Activated CD4-positive, alpha-beta T cell treated with anti-CD3 and anti-CD28 coated beads for 36 hours (primary cell): ENCODE measurements at regions not wholly inside any gene's neighbourhood (a gene's known extent, or its start where the extent isn't known, plus 50 kb on each side); places are given as distances from the start of the nearest gene placed in this dataset.

Experiments
- ATAC-seq: fragments of 200-7000 bp; cut with Tn5 transposase; one replicate; pipeline ENCODE4 v1.10.0; 2021; ENCODE audit warnings: mild to moderate bottlenecking, moderate library complexity
- CTCF ChIA-PET: fragments of 350-600 bp; sonication (Branson Sonifier 250); formaldehyde crosslinking; loops from one replicate; lab custom pipeline; 2021; ENCODE audit warnings: antibody characterized with exemption; lab: Charles Lee
- POLR2A ChIA-PET: fragments of 350-600 bp; sonication (Branson Sonifier 250); formaldehyde crosslinking; loops from one replicate; lab custom pipeline; 2021; ENCODE audit warnings: antibody characterized with exemption, inconsistent platforms; lab: Charles Lee
- DNase-seq: peaks from one replicate; pipeline ENCODE4 v3.0.0-alpha.2; 2020
- H3K27ac Mint-ChIP-seq: one replicate; pipeline ENCODE4 v1.8.0; 2021; ENCODE audit warnings: mixed read lengths
- H3K27me3 Mint-ChIP-seq: one replicate; pipeline ENCODE4 v1.8.0; 2021; ENCODE audit warnings: mixed read lengths
- H3K36me3 Mint-ChIP-seq: one replicate; pipeline ENCODE4 v1.8.0; 2021; ENCODE audit warnings: low read depth, mixed read lengths
- H3K4me1 Mint-ChIP-seq: one replicate; pipeline ENCODE4 v1.8.0; 2021; ENCODE audit warnings: mixed read lengths
- H3K4me3 Mint-ChIP-seq: one replicate; pipeline ENCODE4 v1.8.0; 2021; ENCODE audit warnings: mild to moderate bottlenecking, moderate library complexity, mixed read lengths
- H3K9me3 Mint-ChIP-seq: one replicate; pipeline ENCODE4 v1.8.0; 2021; ENCODE audit warnings: low read depth, mixed read lengths
- intact Hi-C, 2 experiments: fragments of 100-400 bp; cut with DNase I in 1 of 2; cut with micrococcal nuclease in 1 of 2; formaldehyde crosslinking; loops; one replicate each; pipeline versions ENCODE4 v1.14.2 to v1.15.1; 2022 to 2024; cut with DNase I, micrococcal nuclease

- Mint-ChIP-seq H3K36me3 (no peaks in the 10 kb centered on the region), H3K27ac (no peak overlapping the region), H3K4me1 (peaks cover 5% of the 10 kb centered on the region), H3K4me3 (no peak overlapping the region), H3K9me3 (no peaks in the 10 kb centered on the region), H3K27me3 (peaks cover 2% of the 10 kb centered on the region)
- POLR2A ChIA-PET = no interaction called here
- intact Hi-C loops = no loop called here
- ATAC-seq = no peak
- no peak for DNase-seq
- CTCF ChIA-PET = no interaction called here
Measured at GRCh38 chr4:159428293-159428692, 325.4 kb downstream of the RAPGEF2 start.

GRCh38 chr4:159428975-159429692 lies 326.3 kb downstream of the RAPGEF2 start:
- H3K36me3 Mint-ChIP-seq = no peaks in the 10 kb centered on the region
- DNase-seq (no peak), ATAC-seq (peak; percentile 26)
- H3K4me1 Mint-ChIP-seq = peaks cover 5% of the 10 kb centered on the region
- CTCF ChIA-PET = no interaction called here
- H3K9me3 Mint-ChIP-seq = no peaks in the 10 kb centered on the region
- H3K27ac Mint-ChIP-seq = no peak overlapping the region
- intact Hi-C loops = no loop called here
- peaks cover 2% of the 10 kb centered on the region for H3K27me3 Mint-ChIP-seq
- no peak overlapping the region for H3K4me3 Mint-ChIP-seq
- POLR2A ChIA-PET = no interaction called here

- no peak for DNase-seq
- Mint-ChIP-seq H3K27me3 (peaks cover 4% of the 10 kb centered on the region), H3K9me3 (no peaks in the 10 kb centered on the region), H3K4me1 (peaks cover 5% of the 10 kb centered on the region), H3K27ac (no peak overlapping the region), H3K4me3 (no peak overlapping the region), H3K36me3 (no peaks in the 10 kb centered on the region)
- intact Hi-C loops = no loop called here
- ATAC-seq = peak; percentile 36
- ChIA-PET CTCF (no interaction called here), POLR2A (no interaction called here)
Measured at GRCh38 chr4:159429693-159430035, 326.8 kb downstream of the RAPGEF2 start.

GRCh38 chr4:159430896-159431295 lies 328.0 kb downstream of the RAPGEF2 start:
- Mint-ChIP-seq H3K4me3 (no peak overlapping the region), H3K4me1 (peaks cover 11% of the 10 kb centered on the region), H3K9me3 (no peaks in the 10 kb centered on the region), H3K27me3 (peaks cover 6% of the 10 kb centered on the region), H3K27ac (no peak overlapping the region), H3K36me3 (no peaks in the 10 kb centered on the region)
- intact Hi-C loops = no loop called here
- POLR2A ChIA-PET = no interaction called here
- no peak for DNase-seq
- ATAC-seq = no peak
- CTCF ChIA-PET = no interaction called here

GRCh38 chr4:159432436-159432835 lies 329.6 kb downstream of the RAPGEF2 start:
- POLR2A ChIA-PET = no interaction called here
- peaks cover 6% of the 10 kb centered on the region for H3K27me3 Mint-ChIP-seq
- H3K9me3 Mint-ChIP-seq = no peaks in the 10 kb centered on the region
- H3K36me3 Mint-ChIP-seq = no peaks in the 10 kb centered on the region
- peaks cover 13% of the 10 kb centered on the region for H3K4me1 Mint-ChIP-seq
- ATAC-seq (no peak), DNase-seq (no peak)
- no peak overlapping the region for H3K4me3 Mint-ChIP-seq
- no peak overlapping the region for H3K27ac Mint-ChIP-seq
- CTCF ChIA-PET = no interaction called here
- intact Hi-C loops = no loop called here

GRCh38 chr4:159433337-159433736 lies 330.5 kb downstream of the RAPGEF2 start:
- DNase-seq (no peak), ATAC-seq (no peak)
- H3K27ac Mint-ChIP-seq = no peak overlapping the region
- no peaks in the 10 kb centered on the region for H3K9me3 Mint-ChIP-seq
- ChIA-PET CTCF (no interaction called here), POLR2A (no interaction called here)
- no peak overlapping the region for H3K4me3 Mint-ChIP-seq
- peaks cover 13% of the 10 kb centered on the region for H3K4me1 Mint-ChIP-seq
- intact Hi-C loops = no loop called here
- H3K27me3 Mint-ChIP-seq = peaks cover 8% of the 10 kb centered on the region
- no peaks in the 10 kb centered on the region for H3K36me3 Mint-ChIP-seq

- no peak for ATAC-seq
- ChIA-PET CTCF (no interaction called here), POLR2A (no interaction called here)
- Mint-ChIP-seq H3K4me3 (no peak overlapping the region), H3K9me3 (no peaks in the 10 kb centered on the region), H3K36me3 (no peaks in the 10 kb centered on the region), H3K4me1 (peaks cover 11% of the 10 kb centered on the region), H3K27ac (no peak overlapping the region), H3K27me3 (peaks cover 10% of the 10 kb centered on the region)
- no peak for DNase-seq
- intact Hi-C loops = no loop called here
Measured at GRCh38 chr4:159434114-159434870, 331.4 kb downstream of the RAPGEF2 start.

GRCh38 chr4:159434871-159435241 lies 332.0 kb downstream of the RAPGEF2 start:
- ChIA-PET CTCF (no interaction called here), POLR2A (no interaction called here)
- Mint-ChIP-seq H3K36me3 (no peaks in the 10 kb centered on the region), H3K9me3 (no peaks in the 10 kb centered on the region), H3K4me3 (no peak overlapping the region), H3K4me1 (peaks cover 8% of the 10 kb centered on the region), H3K27me3 (peaks cover 10% of the 10 kb centered on the region), H3K27ac (no peak overlapping the region)
- intact Hi-C loops = no loop called here
- ATAC-seq (no peak), DNase-seq (no peak)

- Mint-ChIP-seq H3K36me3 (no peaks in the 10 kb centered on the region), H3K4me1 (peaks cover 8% of the 10 kb centered on the region), H3K27ac (no peak overlapping the region), H3K27me3 (peaks cover 10% of the 10 kb centered on the region), H3K9me3 (no peaks in the 10 kb centered on the region), H3K4me3 (no peak overlapping the region)
- CTCF ChIA-PET = no interaction called here
- ATAC-seq = no peak
- no peak for DNase-seq
- POLR2A ChIA-PET = no interaction called here
- intact Hi-C loops = no loop called here
Measured at GRCh38 chr4:159435561-159436023, 332.7 kb downstream of the RAPGEF2 start.

GRCh38 chr4:159443975-159444374 lies 341.1 kb downstream of the RAPGEF2 start:
- intact Hi-C loops = no loop called here
- ChIA-PET CTCF (no interaction called here), POLR2A (no interaction called here)
- peaks cover 14% of the 10 kb centered on the region for H3K27me3 Mint-ChIP-seq
- H3K4me3 Mint-ChIP-seq = no peak overlapping the region
- H3K36me3 Mint-ChIP-seq = no peaks in the 10 kb centered on the region
- no peaks in the 10 kb centered on the region for H3K4me1 Mint-ChIP-seq
- ATAC-seq (no peak), DNase-seq (no peak)
- no peak overlapping the region for H3K27ac Mint-ChIP-seq
- no peaks in the 10 kb centered on the region for H3K9me3 Mint-ChIP-seq

GRCh38 chr4:159444678-159445077 lies 341.8 kb downstream of the RAPGEF2 start:
- POLR2A ChIA-PET = no interaction called here
- DNase-seq (no peak), ATAC-seq (no peak)
- Mint-ChIP-seq H3K9me3 (no peaks in the 10 kb centered on the region), H3K36me3 (no peaks in the 10 kb centered on the region), H3K27ac (no peak overlapping the region), H3K4me3 (no peak overlapping the region), H3K4me1 (no peaks in the 10 kb centered on the region), H3K27me3 (peaks cover 14% of the 10 kb centered on the region)
- CTCF ChIA-PET = no interaction called here
- intact Hi-C loops = loop anchor here (5.0 kb wide), 5 partner anchors 242 to 1182 kb away; partner anchors contain the start of gene PPID (in 1 of the 2)

- H3K4me1 Mint-ChIP-seq = no peaks in the 10 kb centered on the region
- H3K27me3 Mint-ChIP-seq = peaks cover 14% of the 10 kb centered on the region
- POLR2A ChIA-PET = no interaction called here
- CTCF ChIA-PET = no interaction called here
- no peak overlapping the region for H3K27ac Mint-ChIP-seq
- intact Hi-C loops = loop anchor here (2.0 to 5.0 kb wide), 8 partner anchors 243 to 1191 kb away; partner anchors contain the start of gene PPID (in 1 of the 2)
- H3K4me3 Mint-ChIP-seq = no peak overlapping the region
- no peak for ATAC-seq
- H3K9me3 Mint-ChIP-seq = no peaks in the 10 kb centered on the region
- DNase-seq = no peak
- H3K36me3 Mint-ChIP-seq = no peaks in the 10 kb centered on the region
Measured at GRCh38 chr4:159445692-159446091, 342.8 kb downstream of the RAPGEF2 start.
